SK-N-SH treated with all-trans-retinoic acid at 6 μM for 48 hours (cell line): ENCODE measurements at regions not wholly inside any gene's neighbourhood (a gene's known extent, or its start where the extent isn't known, plus 50 kb on each side); places are given as distances from the start of the nearest gene placed in this dataset.

ENCODE experiments used
- BACH2 ChIP-seq: fragments of 250-450 bp; sonication (Bioruptor Pico); IDR thresholded peaks from 2 replicates; pipeline ENCODE4 v1.9.0; 2021; ENCODE audit warnings: mild to moderate bottlenecking, borderline replicate concordance
- CSDC2 ChIP-seq: fragments of 250-450 bp; sonication (Bioruptor Pico); IDR thresholded peaks from 2 replicates; pipeline ENCODE4 v1.5.0; 2020; ENCODE audit warnings: mild to moderate bottlenecking, moderate library complexity
- ESRRG ChIP-seq: fragments of 250-450 bp; sonication (Bioruptor Pico); IDR thresholded peaks from 2 replicates; pipeline ENCODE4 v1.6.1; 2021; ENCODE audit warnings: mild to moderate bottlenecking
- ISL1 ChIP-seq: fragments of 250-450 bp; sonication (Bioruptor Pico); IDR thresholded peaks from 2 replicates; pipeline ENCODE4 v2.1.2; 2022; ENCODE audit warnings: mild to moderate bottlenecking, moderate library complexity
- OSR1 ChIP-seq: fragments of 250-450 bp; sonication (Bioruptor Pico); IDR thresholded peaks from 2 replicates; pipeline ENCODE4 v1.8.0; 2022; ENCODE audit warnings: moderate library complexity, mild to moderate bottlenecking, inconsistent platforms
- PPARA ChIP-seq: fragments of 250-450 bp; sonication (Bioruptor Pico); IDR thresholded peaks from 2 replicates; pipeline ENCODE4 v1.5.0; 2020; ENCODE audit warnings: mild to moderate bottlenecking, borderline replicate concordance
- RARB ChIP-seq: fragments of 250-450 bp; sonication (Bioruptor Pico); IDR thresholded peaks from 2 replicates; pipeline ENCODE4 v1.8.0; 2021; ENCODE audit warnings: mild to moderate bottlenecking, moderate library complexity
- SNAI2 ChIP-seq: fragments of 250-450 bp; sonication (Bioruptor Pico); IDR thresholded peaks from 2 replicates; pipeline ENCODE4 v1.5.0; 2020; ENCODE audit warnings: mild to moderate bottlenecking, moderate library complexity
- ZFP30 ChIP-seq: fragments of 450-650 bp; formaldehyde crosslinking; IDR thresholded peaks from 2 replicates; pipeline ENCODE4 v1.5.0; 2022; ENCODE audit warnings: mild to moderate bottlenecking, moderate library complexity
- ZNF565 ChIP-seq: fragments of 450-650 bp; formaldehyde crosslinking; conservative IDR thresholded peaks from 2 replicates; pipeline ENCODE4 v1.5.0; 2020; ENCODE audit warnings: low read depth, mild to moderate bottlenecking, moderate library complexity
- ZNF70 ChIP-seq: fragments of 450-650 bp; formaldehyde crosslinking; IDR thresholded peaks from 2 replicates; pipeline ENCODE4 v1.5.0; 2020; ENCODE audit warnings: mild to moderate bottlenecking, moderate library complexity
- TF ChIP-seq, protein P1 (sequence below): fragments of 250-450 bp; sonication (Bioruptor Pico); IDR thresholded peaks from 2 replicates; pipeline ENCODE4 v1.5.0; 2020; ENCODE audit warnings: mild to moderate bottlenecking, moderate library complexity
- TF ChIP-seq, protein P2 (sequence below): fragments of 250-450 bp; sonication (Bioruptor Pico); IDR thresholded peaks from 2 replicates; pipeline ENCODE4 v1.5.1; 2021; ENCODE audit warnings: mild to moderate bottlenecking, moderate library complexity
- TF ChIP-seq, protein P3 (sequence below): fragments of 250-450 bp; sonication (Bioruptor Pico); IDR thresholded peaks from 2 replicates; pipeline ENCODE4 v1.8.0; 2020; ENCODE audit warnings: mild to moderate bottlenecking, moderate library complexity, borderline replicate concordance

DNA sequence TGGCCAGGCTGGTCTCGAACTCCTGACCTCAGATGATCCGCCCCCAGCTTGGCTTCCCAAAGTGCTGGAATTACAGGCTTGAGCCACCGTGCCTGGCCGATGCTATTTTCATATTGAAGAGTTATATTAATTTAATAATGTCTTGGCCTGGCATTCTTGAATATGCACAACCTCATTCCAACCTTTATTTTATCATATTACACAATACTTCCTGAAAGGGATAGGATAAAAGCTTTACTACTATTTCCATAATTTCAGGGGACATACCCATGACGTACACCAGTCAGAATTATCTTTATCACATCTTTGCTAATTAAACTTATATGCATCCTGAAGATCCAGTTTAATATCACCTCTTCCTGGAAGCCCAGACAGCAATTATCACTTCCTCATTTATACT lies 205.3 kb downstream of the ZIC4 start:
- TF ChIP-seq SNAI2 (CRISPR knock-in tag): no peak
- TF ChIP-seq ZNF565 (CRISPR knock-in tag): no peak
- no peak for TF ChIP-seq PPARA (CRISPR knock-in tag)
- TF ChIP-seq ESRRG (CRISPR knock-in tag): no peak
- TF ChIP-seq BACH2 (CRISPR knock-in tag): no peak
- TF ChIP-seq ISL1 (CRISPR knock-in tag): no peak
- TF ChIP-seq CSDC2: no peak
- TF ChIP-seq, protein P1, sequence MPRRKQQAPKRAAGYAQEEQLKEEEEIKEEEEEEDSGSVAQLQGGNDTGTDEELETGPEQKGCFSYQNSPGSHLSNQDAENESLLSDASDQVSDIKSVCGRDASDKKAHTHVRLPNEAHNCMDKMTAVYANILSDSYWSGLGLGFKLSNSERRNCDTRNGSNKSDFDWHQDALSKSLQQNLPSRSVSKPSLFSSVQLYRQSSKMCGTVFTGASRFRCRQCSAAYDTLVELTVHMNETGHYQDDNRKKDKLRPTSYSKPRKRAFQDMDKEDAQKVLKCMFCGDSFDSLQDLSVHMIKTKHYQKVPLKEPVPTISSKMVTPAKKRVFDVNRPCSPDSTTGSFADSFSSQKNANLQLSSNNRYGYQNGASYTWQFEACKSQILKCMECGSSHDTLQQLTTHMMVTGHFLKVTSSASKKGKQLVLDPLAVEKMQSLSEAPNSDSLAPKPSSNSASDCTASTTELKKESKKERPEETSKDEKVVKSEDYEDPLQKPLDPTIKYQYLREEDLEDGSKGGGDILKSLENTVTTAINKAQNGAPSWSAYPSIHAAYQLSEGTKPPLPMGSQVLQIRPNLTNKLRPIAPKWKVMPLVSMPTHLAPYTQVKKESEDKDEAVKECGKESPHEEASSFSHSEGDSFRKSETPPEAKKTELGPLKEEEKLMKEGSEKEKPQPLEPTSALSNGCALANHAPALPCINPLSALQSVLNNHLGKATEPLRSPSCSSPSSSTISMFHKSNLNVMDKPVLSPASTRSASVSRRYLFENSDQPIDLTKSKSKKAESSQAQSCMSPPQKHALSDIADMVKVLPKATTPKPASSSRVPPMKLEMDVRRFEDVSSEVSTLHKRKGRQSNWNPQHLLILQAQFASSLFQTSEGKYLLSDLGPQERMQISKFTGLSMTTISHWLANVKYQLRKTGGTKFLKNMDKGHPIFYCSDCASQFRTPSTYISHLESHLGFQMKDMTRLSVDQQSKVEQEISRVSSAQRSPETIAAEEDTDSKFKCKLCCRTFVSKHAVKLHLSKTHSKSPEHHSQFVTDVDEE (CRISPR knock-in tag): no peak
- no peak for TF ChIP-seq ZFP30 (CRISPR knock-in tag)
- TF ChIP-seq OSR1 (CRISPR knock-in tag): no peak
- TF ChIP-seq, protein P2, sequence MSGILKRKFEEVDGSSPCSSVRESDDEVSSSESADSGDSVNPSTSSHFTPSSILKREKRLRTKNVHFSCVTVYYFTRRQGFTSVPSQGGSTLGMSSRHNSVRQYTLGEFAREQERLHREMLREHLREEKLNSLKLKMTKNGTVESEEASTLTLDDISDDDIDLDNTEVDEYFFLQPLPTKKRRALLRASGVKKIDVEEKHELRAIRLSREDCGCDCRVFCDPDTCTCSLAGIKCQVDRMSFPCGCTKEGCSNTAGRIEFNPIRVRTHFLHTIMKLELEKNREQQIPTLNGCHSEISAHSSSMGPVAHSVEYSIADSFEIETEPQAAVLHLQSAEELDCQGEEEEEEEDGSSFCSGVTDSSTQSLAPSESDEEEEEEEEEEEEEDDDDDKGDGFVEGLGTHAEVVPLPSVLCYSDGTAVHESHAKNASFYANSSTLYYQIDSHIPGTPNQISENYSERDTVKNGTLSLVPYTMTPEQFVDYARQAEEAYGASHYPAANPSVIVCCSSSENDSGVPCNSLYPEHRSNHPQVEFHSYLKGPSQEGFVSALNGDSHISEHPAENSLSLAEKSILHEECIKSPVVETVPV: no peak
- TF ChIP-seq ZNF70: no peak
- no peak for TF ChIP-seq RARB (CRISPR knock-in tag)
- TF ChIP-seq, protein P3, sequence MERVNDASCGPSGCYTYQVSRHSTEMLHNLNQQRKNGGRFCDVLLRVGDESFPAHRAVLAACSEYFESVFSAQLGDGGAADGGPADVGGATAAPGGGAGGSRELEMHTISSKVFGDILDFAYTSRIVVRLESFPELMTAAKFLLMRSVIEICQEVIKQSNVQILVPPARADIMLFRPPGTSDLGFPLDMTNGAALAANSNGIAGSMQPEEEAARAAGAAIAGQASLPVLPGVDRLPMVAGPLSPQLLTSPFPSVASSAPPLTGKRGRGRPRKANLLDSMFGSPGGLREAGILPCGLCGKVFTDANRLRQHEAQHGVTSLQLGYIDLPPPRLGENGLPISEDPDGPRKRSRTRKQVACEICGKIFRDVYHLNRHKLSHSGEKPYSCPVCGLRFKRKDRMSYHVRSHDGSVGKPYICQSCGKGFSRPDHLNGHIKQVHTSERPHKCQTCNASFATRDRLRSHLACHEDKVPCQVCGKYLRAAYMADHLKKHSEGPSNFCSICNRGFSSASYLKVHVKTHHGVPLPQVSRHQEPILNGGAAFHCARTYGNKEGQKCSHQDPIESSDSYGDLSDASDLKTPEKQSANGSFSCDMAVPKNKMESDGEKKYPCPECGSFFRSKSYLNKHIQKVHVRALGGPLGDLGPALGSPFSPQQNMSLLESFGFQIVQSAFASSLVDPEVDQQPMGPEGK (CRISPR knock-in tag): no peak
